ENCODE measurements at regions not wholly inside any gene's neighbourhood (a gene's known extent, or its start where the extent isn't known, plus 50 kb on each side); places are given as distances from the start of the nearest gene placed in this dataset.

GRCh38 chr1:62941780-62942179, 157.8 kb downstream of the ATG4C start:
- no peak for DNase-seq (ENCODE audit: extremely low read depth in 1 of 4, low spot score in 3 of 4)
- no peak overlapping the region for H2AFZ ChIP-seq (ENCODE audit: low read depth, low read length)
- WGBS (ENCODE audit: insufficient coverage, low coverage, missing lambda C conversion rate): 0% methylated on average over 1 of the region's 2 CpGs
- no peaks in the 10 kb centered on the region for H3K79me2 ChIP-seq (ENCODE audit: control insufficient read depth, insufficient read depth, low read length)
- no peaks in the 10 kb centered on the region for H4K20me1 ChIP-seq (replicated peaks; ENCODE audit: control insufficient read depth, insufficient read depth, low read length)
- FAIRE-seq: no peak
- in situ Hi-C loops (cut with MboI) (no loop called here), intact Hi-C loops (cut with micrococcal nuclease) (no loop called here)
- H3K4me1 ChIP-seq (replicated peaks in 1 of 2; ENCODE audit: control insufficient read depth in 2 of 2, insufficient read depth in 2 of 2, low read length in 2 of 2): no peaks in the 10 kb centered on the region
- H3K9me1 ChIP-seq (ENCODE audit: control insufficient read depth, insufficient read depth, low read length): no peaks in the 10 kb centered on the region
- no peak for ATAC-seq
- H3K4me2 ChIP-seq (ENCODE audit: insufficient read depth, low read length): no peak overlapping the region
- no TSS peak for BruUV-seq (replicated peaks)
- H3K9me3 ChIP-seq (replicated peaks; ENCODE audit: control insufficient read depth, insufficient read depth, low read depth, low read length): no peaks in the 10 kb centered on the region
- no peak overlapping the region for H3K4me3 ChIP-seq
- POLR2A ChIA-PET: interaction anchor here (0.7 kb wide), 1 partner anchor 10 kb away, joined by 4 read pairs; no protein-coding TSS in a partner anchor
- no peak overlapping the region for H3K9ac ChIP-seq (ENCODE audit: insufficient read depth in 1 of 2, low read depth in 2 of 2, low read length in 2 of 2)
- CTCF ChIA-PET (ENCODE audit: low intra/inter-chr PET ratio): no interaction called here
- peaks cover 7 to 21% of the 10 kb centered on the region in 2 experiments; a peak in 3 of 5 replicates for H3K27me3 ChIP-seq (ENCODE audit: control insufficient read depth in 2 of 2, insufficient read depth in 2 of 2, low read length in 2 of 2)
- no peak overlapping the region for H3K27ac ChIP-seq (ENCODE audit: extremely low read depth, low read depth, low read length)
- no peaks in the 10 kb centered on the region for H3K36me3 ChIP-seq (ENCODE audit: control insufficient read depth, insufficient read depth, low read length)
- no peak for TF ChIP-seq CEBPZ (IDR thresholded peaks at IDR 0.05; ENCODE audit: borderline replicate concordance, low read depth, low read length)
- TF ChIP-seq GTF3C2 (IDR thresholded peaks at IDR 0.05; ENCODE audit: borderline replicate concordance, extremely low read depth, insufficient read length): no peak
- TF ChIP-seq ASH1L (IDR thresholded peaks at IDR 0.05; ENCODE audit: borderline replicate concordance, low read depth, partially characterized antibody): no peak
- TF ChIP-seq ZNF518B (CRISPR knock-in tag; IDR thresholded peaks at IDR 0.05): no peak

Measured in K562 (cell line).